AG09309 (cell line): ENCODE measurements at regions not wholly inside any gene's neighbourhood (a gene's known extent, or its start where the extent isn't known, plus 50 kb on each side); places are given as distances from the start of the nearest gene placed in this dataset.

Experiments used
- DNase-seq: peaks from one replicate; pipeline ENCODE4 v3.0.0-alpha.2; 2010; ENCODE audit warnings: low read depth
- H3K4me3 ChIP-seq: 2 replicates; pipeline ENCODE4 v1.5.1; 2011; ENCODE audit warnings: mild to moderate bottlenecking, low read depth, low read length, moderate library complexity; ENCODE audit not compliant: control insufficient read depth
- TF ChIP-seq, protein P1 (sequence below): IDR thresholded peaks from 2 replicates; pipeline ENCODE4 v1.5.1; 2011; ENCODE audit warnings: mild to moderate bottlenecking, low read depth, low read length, inconsistent platforms; ENCODE audit not compliant: insufficient read depth, control insufficient read depth; ENCODE audit errors: missing control alignments

- TF ChIP-seq, protein P1, sequence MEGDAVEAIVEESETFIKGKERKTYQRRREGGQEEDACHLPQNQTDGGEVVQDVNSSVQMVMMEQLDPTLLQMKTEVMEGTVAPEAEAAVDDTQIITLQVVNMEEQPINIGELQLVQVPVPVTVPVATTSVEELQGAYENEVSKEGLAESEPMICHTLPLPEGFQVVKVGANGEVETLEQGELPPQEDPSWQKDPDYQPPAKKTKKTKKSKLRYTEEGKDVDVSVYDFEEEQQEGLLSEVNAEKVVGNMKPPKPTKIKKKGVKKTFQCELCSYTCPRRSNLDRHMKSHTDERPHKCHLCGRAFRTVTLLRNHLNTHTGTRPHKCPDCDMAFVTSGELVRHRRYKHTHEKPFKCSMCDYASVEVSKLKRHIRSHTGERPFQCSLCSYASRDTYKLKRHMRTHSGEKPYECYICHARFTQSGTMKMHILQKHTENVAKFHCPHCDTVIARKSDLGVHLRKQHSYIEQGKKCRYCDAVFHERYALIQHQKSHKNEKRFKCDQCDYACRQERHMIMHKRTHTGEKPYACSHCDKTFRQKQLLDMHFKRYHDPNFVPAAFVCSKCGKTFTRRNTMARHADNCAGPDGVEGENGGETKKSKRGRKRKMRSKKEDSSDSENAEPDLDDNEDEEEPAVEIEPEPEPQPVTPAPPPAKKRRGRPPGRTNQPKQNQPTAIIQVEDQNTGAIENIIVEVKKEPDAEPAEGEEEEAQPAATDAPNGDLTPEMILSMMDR = no peak
- no peak overlapping the region for H3K4me3 ChIP-seq
- DNase-seq = no peak
These were observed 537.6 kb downstream of the TCERG1L start for GRCh38 chr10:130773941-130774340.

GRCh38 chr10:130774871-130775270 lies 536.6 kb downstream of the TCERG1L start:
- TF ChIP-seq, protein P1 = no peak
- DNase-seq = no peak
- no peak overlapping the region for H3K4me3 ChIP-seq

- TF ChIP-seq, protein P1 = no peak
- no peak overlapping the region for H3K4me3 ChIP-seq
- DNase-seq = no peak
These were observed 536.2 kb downstream of the TCERG1L start for GRCh38 chr10:130775311-130775710.

- TF ChIP-seq, protein P1 = no peak
- no peak overlapping the region for H3K4me3 ChIP-seq
- no peak for DNase-seq
These were observed 534.8 kb downstream of the TCERG1L start for GRCh38 chr10:130776724-130777123.

GRCh38 chr10:130777507-130778165 lies 533.9 kb downstream of the TCERG1L start:
- TF ChIP-seq, protein P1 = no peak
- H3K4me3 ChIP-seq = no peak overlapping the region
- DNase-seq = no peak

DNA sequence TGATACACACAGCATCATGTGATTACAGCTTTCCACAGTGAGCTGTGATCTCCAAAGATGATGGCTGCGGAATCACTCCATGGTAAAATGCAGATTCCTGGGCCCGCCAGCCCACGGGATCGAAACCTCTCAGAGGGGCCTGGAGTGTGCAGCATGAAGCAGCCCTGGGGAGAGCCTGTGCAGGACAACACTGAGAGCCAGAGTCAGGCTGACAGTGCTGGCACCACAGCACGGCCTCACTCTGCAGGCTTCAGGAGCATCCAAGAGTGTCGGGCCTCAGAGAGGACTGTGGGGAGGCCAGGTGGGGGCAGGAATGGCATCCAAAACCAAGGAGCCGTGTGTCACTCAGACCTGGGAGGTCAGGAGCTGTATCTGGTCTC lies 533.4 kb downstream of the TCERG1L start:
- TF ChIP-seq, protein P1 = no peak
- no peak overlapping the region for H3K4me3 ChIP-seq
- DNase-seq = no peak
